Mesothelial cell of epicardium (in vitro differentiated cells): ENCODE measurements at regions not wholly inside any gene's neighbourhood (a gene's known extent, or its start where the extent isn't known, plus 50 kb on each side); places are given as distances from the start of the nearest gene placed in this dataset.

Source experiments
- DNase-seq, 2 experiments: peaks; one replicate each; pipeline ENCODE4 v3.0.0; 2021; ENCODE audit warnings: low spot score in 2 of 2; ENCODE audit not compliant: unreplicated experiment in 2 of 2
- H3K27ac Mint-ChIP-seq: 2 replicates; pipeline ENCODE4 v1.8.0; 2021; ENCODE audit warnings: mixed read lengths
- H3K27me3 Mint-ChIP-seq: 2 replicates; pipeline ENCODE4 v1.8.0; 2021; ENCODE audit warnings: low read depth, mixed read lengths
- H3K36me3 Mint-ChIP-seq: 2 replicates; pipeline ENCODE4 v1.8.0; 2021; ENCODE audit warnings: mixed read lengths
- H3K4me1 Mint-ChIP-seq: 2 replicates; pipeline ENCODE4 v1.8.0; 2021; ENCODE audit warnings: mixed read lengths
- H3K4me3 Mint-ChIP-seq: 2 replicates; pipeline ENCODE4 v1.8.0; 2021; ENCODE audit warnings: mild to moderate bottlenecking, moderate library complexity, mixed read lengths
- H3K9me3 Mint-ChIP-seq: 2 replicates; pipeline ENCODE4 v1.8.0; 2021; ENCODE audit warnings: mixed read lengths
- TF ChIP-seq, protein P1 (sequence below): fragments of 200-600 bp; sonication (generic); IDR thresholded peaks from one replicate; pipeline ENCODE4 v1.5.0; 2021; ENCODE audit warnings: antibody characterized with exemption; ENCODE audit not compliant: unreplicated experiment

DNA sequence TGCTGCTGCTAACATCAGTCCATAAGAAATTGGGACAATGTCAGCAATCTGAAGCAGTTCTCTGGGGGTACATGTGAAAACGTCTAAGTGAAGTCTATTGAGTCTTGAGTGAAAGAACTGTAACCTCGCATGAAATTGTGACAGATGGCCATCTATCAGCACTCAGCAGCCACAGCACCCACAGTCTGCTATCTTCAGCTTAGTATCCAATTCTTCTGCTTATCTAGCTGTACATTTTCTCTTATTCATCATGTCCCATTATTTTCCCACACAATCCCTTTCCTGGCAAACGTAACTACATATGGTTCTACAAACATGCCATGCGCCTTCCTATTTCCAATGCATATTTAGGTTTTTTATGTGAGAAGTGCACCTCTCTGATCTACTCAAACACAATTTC, 629.7 kb downstream of the NTRK3 start:
- no peak overlapping the region for H3K27ac Mint-ChIP-seq
- DNase-seq, result no peak
- H3K36me3 Mint-ChIP-seq, result no peaks in the 10 kb centered on the region
- H3K4me1 Mint-ChIP-seq, result no peaks in the 10 kb centered on the region
- H3K4me3 Mint-ChIP-seq, result no peak overlapping the region
- H3K27me3 Mint-ChIP-seq, result peaks cover 3% of the 10 kb centered on the region
- peaks cover 13% of the 10 kb centered on the region for H3K9me3 Mint-ChIP-seq
- TF ChIP-seq, protein P1, sequence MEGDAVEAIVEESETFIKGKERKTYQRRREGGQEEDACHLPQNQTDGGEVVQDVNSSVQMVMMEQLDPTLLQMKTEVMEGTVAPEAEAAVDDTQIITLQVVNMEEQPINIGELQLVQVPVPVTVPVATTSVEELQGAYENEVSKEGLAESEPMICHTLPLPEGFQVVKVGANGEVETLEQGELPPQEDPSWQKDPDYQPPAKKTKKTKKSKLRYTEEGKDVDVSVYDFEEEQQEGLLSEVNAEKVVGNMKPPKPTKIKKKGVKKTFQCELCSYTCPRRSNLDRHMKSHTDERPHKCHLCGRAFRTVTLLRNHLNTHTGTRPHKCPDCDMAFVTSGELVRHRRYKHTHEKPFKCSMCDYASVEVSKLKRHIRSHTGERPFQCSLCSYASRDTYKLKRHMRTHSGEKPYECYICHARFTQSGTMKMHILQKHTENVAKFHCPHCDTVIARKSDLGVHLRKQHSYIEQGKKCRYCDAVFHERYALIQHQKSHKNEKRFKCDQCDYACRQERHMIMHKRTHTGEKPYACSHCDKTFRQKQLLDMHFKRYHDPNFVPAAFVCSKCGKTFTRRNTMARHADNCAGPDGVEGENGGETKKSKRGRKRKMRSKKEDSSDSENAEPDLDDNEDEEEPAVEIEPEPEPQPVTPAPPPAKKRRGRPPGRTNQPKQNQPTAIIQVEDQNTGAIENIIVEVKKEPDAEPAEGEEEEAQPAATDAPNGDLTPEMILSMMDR, result no peak

DNA sequence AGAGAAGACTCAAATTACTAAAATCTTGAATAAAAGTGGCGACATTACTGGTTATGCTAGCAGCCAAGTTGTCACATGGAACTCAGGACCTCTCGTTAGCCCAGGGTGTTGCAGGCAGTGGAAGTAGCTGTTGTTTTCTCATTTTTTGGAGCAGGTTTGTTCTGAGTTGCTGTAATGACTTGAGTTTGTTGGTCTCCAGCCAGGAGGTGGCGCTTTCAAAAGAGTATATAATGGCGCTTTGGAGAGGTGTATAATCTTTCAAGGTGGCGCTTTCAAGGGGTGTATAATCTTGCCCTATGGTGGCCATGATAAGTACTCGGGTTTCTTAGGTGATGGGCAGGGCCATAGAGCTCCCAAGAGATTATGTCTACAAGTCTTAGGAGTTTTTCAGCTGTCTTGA, 632.7 kb downstream of the NTRK3 start:
- H3K4me3 Mint-ChIP-seq, result no peak overlapping the region
- H3K9me3 Mint-ChIP-seq, result peaks cover 15% of the 10 kb centered on the region
- TF ChIP-seq, protein P1, result no peak
- H3K27ac Mint-ChIP-seq, result no peak overlapping the region
- DNase-seq, result no peak
- peaks cover 2% of the 10 kb centered on the region for H3K27me3 Mint-ChIP-seq
- H3K36me3 Mint-ChIP-seq, result no peaks in the 10 kb centered on the region
- H3K4me1 Mint-ChIP-seq, result peaks cover 10% of the 10 kb centered on the region

DNA sequence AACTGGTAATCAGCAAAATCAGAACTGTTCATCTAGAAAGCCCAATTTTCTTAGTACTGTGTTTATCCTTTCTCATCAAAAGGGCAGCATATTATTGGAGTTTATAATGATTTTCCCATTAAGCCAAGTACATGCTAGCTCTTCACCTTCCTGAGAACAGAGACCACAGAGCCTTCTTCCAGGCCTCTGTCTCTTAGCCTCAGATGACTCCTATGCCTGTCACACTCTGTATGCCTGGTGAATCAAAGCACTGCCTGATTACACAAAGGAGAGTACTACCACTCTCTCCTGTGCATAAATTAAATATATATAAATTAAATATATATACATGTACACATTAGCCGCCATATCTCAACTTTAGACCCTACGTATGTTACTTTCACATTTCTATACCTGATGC, 636.1 kb downstream of the NTRK3 start:
- Mint-ChIP-seq H3K27ac (no peak overlapping the region), H3K4me1 (peaks cover 20% of the 10 kb centered on the region), H3K4me3 (no peak overlapping the region), H3K27me3 (no peaks in the 10 kb centered on the region), H3K9me3 (peaks cover 15% of the 10 kb centered on the region), H3K36me3 (no peaks in the 10 kb centered on the region)
- TF ChIP-seq, protein P1, result no peak
- DNase-seq, result no peak

DNA sequence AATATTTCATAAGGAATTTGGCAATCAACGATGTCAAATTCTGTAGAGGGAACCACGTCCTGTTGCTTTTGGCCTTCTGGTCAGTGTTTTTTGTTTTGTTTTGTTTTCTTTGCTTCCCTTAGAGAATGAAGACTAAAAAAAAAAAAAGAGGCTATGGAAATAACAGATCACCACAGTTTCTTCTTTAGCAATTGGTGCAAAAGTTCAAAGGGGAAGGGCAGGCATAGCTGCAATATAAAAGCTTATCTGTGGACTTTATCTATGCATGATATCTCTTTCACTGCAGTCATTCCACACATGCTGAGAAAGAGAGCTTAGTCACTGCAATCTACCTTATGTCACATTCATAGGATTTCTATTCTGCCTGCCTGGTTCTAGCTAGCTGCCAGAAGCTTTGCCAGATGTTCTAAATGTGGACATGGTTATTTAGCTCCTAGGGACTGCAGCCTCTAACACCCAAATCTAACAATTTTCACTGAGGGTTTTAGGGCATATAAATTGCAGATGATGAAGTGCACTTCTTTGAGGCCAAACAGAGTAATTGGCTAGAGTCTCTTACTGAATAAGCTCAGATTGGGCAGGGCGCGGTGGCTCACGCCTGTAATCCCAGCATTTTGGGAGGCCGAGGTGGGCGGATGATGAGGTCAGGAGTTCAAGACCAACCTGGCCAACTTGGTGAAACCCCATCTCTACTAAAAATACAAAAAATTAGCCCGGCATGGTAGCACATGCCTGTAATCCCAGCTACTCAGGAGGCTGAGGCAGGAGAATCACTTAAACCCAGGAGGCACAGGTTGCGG, 637.2 kb downstream of the NTRK3 start:
- no peaks in the 10 kb centered on the region for H3K27me3 Mint-ChIP-seq
- DNase-seq, result no peak
- H3K9me3 Mint-ChIP-seq, result peaks cover 15% of the 10 kb centered on the region
- TF ChIP-seq, protein P1, result no peak
- H3K36me3 Mint-ChIP-seq, result no peaks in the 10 kb centered on the region
- H3K27ac Mint-ChIP-seq, result peak overlapping the region; percentile 43
- H3K4me3 Mint-ChIP-seq, result no peak overlapping the region
- H3K4me1 Mint-ChIP-seq, result peaks cover 20% of the 10 kb centered on the region

DNA sequence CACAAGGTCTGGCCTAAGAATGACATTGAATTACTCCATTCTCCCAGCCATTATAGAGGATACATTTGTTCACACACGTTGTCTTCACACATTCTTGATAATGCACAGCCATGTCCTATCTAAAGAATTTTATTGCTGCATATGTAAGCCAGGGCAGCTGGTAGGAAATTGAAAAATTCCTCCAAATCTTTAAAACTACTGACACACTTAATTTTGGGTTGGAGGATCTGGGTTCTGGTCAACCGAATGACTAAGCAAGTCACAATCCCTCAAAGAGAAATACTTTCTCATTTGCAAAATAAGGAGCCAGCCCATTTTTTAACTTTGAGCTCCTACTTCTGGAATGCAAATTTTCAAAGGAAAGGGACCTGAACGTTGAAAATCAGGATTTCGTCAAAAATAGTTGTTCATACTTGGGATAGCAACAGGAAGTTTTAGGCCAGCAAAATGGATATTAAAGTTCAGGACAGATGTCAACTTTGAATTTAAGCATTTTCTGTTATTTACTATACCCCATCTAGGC, 638.3 kb downstream of the NTRK3 start:
- peak overlapping the region; percentile 9 for H3K27ac Mint-ChIP-seq
- DNase-seq, result no peak
- no peaks in the 10 kb centered on the region for H3K36me3 Mint-ChIP-seq
- H3K4me3 Mint-ChIP-seq, result no peak overlapping the region
- peaks cover 20% of the 10 kb centered on the region for H3K4me1 Mint-ChIP-seq
- TF ChIP-seq, protein P1, result no peak
- H3K9me3 Mint-ChIP-seq, result peaks cover 11% of the 10 kb centered on the region
- H3K27me3 Mint-ChIP-seq, result no peaks in the 10 kb centered on the region
